Pancreas (tissue), 10 donors: ENCODE measurements at regions not wholly inside any gene's neighbourhood (a gene's known extent, or its start where the extent isn't known, plus 50 kb on each side); places are given as distances from the start of the nearest gene placed in this dataset.
A peak's percentile ranks its signal among the peaks of the same experiment; 100 is the strongest.

Experiments used
- ATAC-seq, 4 donors: fragments of 200-7000 bp; cut with Tn5 transposase; one replicate each; pipeline versions ENCODE4 v1.8.0 to v1.9.1; 2020; ENCODE audit warnings: mild to moderate bottlenecking in 4 of 4, moderate library complexity in 4 of 4
- DNase-seq, 6 donors: peaks; one replicate each; pipeline ENCODE4 v3.0.0-alpha.2; 2020
- FAIRE-seq: peaks from 2 replicates; lab custom pipeline; 2012; peaks lifted over from hg19 to GRCh38; lab: Jason Lieb, UNC
- H3K27ac ChIP-seq, 4 donors: fragments of 200-600 bp; sonication (generic); 1 replicate in 3 of 4; 2 replicates in 1 of 4; pipeline versions ENCODE4 v1.5.0 to v1.8.0; 2020
- H3K27me3 ChIP-seq, 4 donors: fragments of 200-600 bp; one replicate each; pipeline ENCODE4 v1.8.0; 2021
- H3K36me3 ChIP-seq, 3 donors: fragments of 200-600 bp; sonication (generic) in 1 of 3; one replicate each; pipeline versions ENCODE4 v1.5.0 to v1.8.0; 2020 to 2021
- H3K4me1 ChIP-seq, 3 donors: fragments of 200-600 bp; one replicate each; pipeline ENCODE4 v1.8.0; 2021
- H3K4me3 ChIP-seq, 4 donors: fragments of 200-600 bp; sonication (generic) in 2 of 4; one replicate each; pipeline versions ENCODE4 v1.5.0 to v1.8.0; 2020 to 2021
- H3K9me3 ChIP-seq, 4 donors: fragments of 200-600 bp; one replicate each; pipeline ENCODE4 v1.8.0; 2021
- CTCF ChIP-seq, 4 donors: fragments of 200-600 bp; sonication (generic) in 3 of 4; IDR thresholded peaks; one replicate each; pipeline versions ENCODE4 v1.5.0 to v1.8.0; 2021; ENCODE audit warnings: antibody characterized with exemption in 4 of 4
- WGBS, 2 donors: extraction: QIAGEN DNeasy Blood & Tissue Kit; methylation state at CpG; one replicate each; pipeline ENCODE4 v1.1.7; 2013; 5-methylcytosine and 5-hydroxymethylcytosine counted together
- intact Hi-C, 3 donors: fragments of 100-400 bp; cut with DNase I; formaldehyde crosslinking; loops; one replicate each; pipeline versions ENCODE4 v1.11.1 to v1.14.2; 2022
- donor health status: healthy with polysubstance abuse.
- donor health status: DM: no; HTN: no; CAD: no; lungs with moderate emphysema.
- donor health status: DM: no; HTN: no; CAD: no.
- donor health status: control.
- donor health status: control.
- donor health status: Bipolar disorder and iron deficiency.
- donor health status: DM: yes; HTN: yes; CAD: no.
- donor health status: DM: no; HTN: no; CAD: no.
- donor health status: DM: no; HTN: no; CAD: no.
- donor health status: DM: yes; HTN: yes; CAD: no.

DNA sequence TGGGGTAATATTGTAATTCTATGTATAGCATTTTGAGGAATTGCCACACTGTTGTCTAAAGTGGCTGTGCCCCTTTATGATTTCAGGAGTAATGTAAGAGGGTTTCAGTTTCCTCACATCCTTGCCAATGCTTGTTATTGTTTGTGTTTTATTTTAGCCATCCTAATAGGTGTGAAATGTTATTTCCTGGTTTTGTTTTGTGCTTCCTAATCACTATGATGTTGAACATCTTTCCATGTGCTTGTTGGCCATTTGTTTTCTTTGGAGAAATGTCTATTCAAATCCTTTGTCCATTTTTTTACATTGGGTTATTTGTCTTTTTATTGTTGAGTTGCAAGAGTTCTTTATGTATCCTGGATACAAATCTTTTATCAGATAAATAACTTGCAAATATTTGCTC lies 97.3 kb upstream of the MLIP start:
- intact Hi-C loops, result no loop called here
- no peaks in the 10 kb centered on the region for H3K4me1 ChIP-seq
- H3K27me3 ChIP-seq, result no peaks in the 10 kb centered on the region
- H3K9me3 ChIP-seq, result no peaks in the 10 kb centered on the region
- FAIRE-seq (no peak), ATAC-seq (no peak), DNase-seq (no peak)
- no peak for TF ChIP-seq CTCF (IDR thresholded peaks at IDR 0.05)
- H3K36me3 ChIP-seq, result no peaks in the 10 kb centered on the region
- no peak overlapping the region for H3K4me3 ChIP-seq
- no peak overlapping the region for H3K27ac ChIP-seq

- TF ChIP-seq CTCF (IDR thresholded peaks at IDR 0.05), result no peak
- H3K9me3 ChIP-seq, result no peaks in the 10 kb centered on the region
- 83% methylated on average over 8 of the region's 8 CpGs for WGBS, 2 donors
- intact Hi-C loops, result no loop called here
- no peak for DNase-seq
- ATAC-seq, result peak in 2 of 4 donors; percentile 49 to 63
- no peak overlapping the region for H3K4me3 ChIP-seq
- H3K4me1 ChIP-seq, result no peaks in the 10 kb centered on the region
- H3K27ac ChIP-seq, result no peak overlapping the region
- FAIRE-seq, result no peak
- H3K27me3 ChIP-seq, result no peaks in the 10 kb centered on the region
- H3K36me3 ChIP-seq, result no peaks in the 10 kb centered on the region
Observed at GRCh38 chr6:54014440-54014839, 96.8 kb upstream of the MLIP start.

- no peak for DNase-seq
- Histone ChIP-seq H3K36me3 (no peaks in the 10 kb centered on the region), H3K4me3 (no peak overlapping the region), H3K27me3 (no peaks in the 10 kb centered on the region), H3K27ac (no peak overlapping the region), H3K4me1 (no peaks in the 10 kb centered on the region), H3K9me3 (no peaks in the 10 kb centered on the region)
- intact Hi-C loops, result no loop called here
- no peak for ATAC-seq
- 64 to 65% methylated on average over 2 of the region's 2 CpGs for WGBS, 2 donors
- no peak for FAIRE-seq
- no peak for TF ChIP-seq CTCF (IDR thresholded peaks at IDR 0.05)
Observed at GRCh38 chr6:54017877-54018276, 93.4 kb upstream of the MLIP start.

GRCh38 chr6:54018722-54019121 lies 92.5 kb upstream of the MLIP start:
- intact Hi-C loops, result no loop called here
- Histone ChIP-seq H3K9me3 (no peaks in the 10 kb centered on the region), H3K4me1 (no peaks in the 10 kb centered on the region), H3K4me3 (no peak overlapping the region), H3K27me3 (no peaks in the 10 kb centered on the region), H3K27ac (no peak overlapping the region), H3K36me3 (no peaks in the 10 kb centered on the region)
- WGBS, 2 donors, result 53 to 56% methylated on average over 5 of the region's 5 CpGs
- no peak for FAIRE-seq
- ATAC-seq, result peak in 2 of 4 donors; percentile 26 to 50
- no peak for TF ChIP-seq CTCF (IDR thresholded peaks at IDR 0.05)
- DNase-seq, result no peak

DNA sequence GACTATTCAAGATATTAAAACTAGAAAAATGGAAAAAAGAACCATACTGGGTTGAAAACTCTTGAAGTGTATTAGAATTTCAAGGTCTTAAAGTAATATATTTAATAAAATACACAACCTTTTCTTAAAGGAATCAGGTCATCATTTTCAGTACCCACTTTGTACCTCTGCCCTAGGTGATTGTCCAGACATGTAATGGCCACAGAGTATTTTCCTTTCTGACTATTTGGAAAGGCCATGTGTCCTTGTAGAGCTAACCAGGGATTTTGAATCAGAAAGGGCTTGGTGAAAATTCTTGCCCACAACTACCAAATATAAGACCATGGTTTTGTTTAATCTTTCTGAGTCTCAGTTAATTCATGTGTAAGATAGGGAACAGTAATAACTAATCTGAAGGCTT lies 91.4 kb upstream of the MLIP start:
- no peak for DNase-seq
- H3K4me1 ChIP-seq, result no peaks in the 10 kb centered on the region
- no peak for ATAC-seq
- H3K27ac ChIP-seq, result no peak overlapping the region
- H3K36me3 ChIP-seq, result no peaks in the 10 kb centered on the region
- no peaks in the 10 kb centered on the region for H3K9me3 ChIP-seq
- no peak for TF ChIP-seq CTCF (IDR thresholded peaks at IDR 0.05)
- intact Hi-C loops, result no loop called here
- FAIRE-seq, result no peak
- H3K4me3 ChIP-seq, result no peak overlapping the region
- H3K27me3 ChIP-seq, result no peaks in the 10 kb centered on the region
